Neural cell (in vitro differentiated cells): ENCODE measurements at regions not wholly inside any gene's neighbourhood (a gene's known extent, or its start where the extent isn't known, plus 50 kb on each side); places are given as distances from the start of the nearest gene placed in this dataset.

Source experiments
- H2AFZ ChIP-seq: fragments of 200-600, 300-800 bp; sonication (generic), shearing (Covaris generic); 2 replicates; pipeline ENCODE4 v1.6.0; 2014; ENCODE audit warnings: low read depth, mild to moderate bottlenecking, antibody characterized with exemption, low read length, moderate library complexity
- H3F3A ChIP-seq: fragments of 200-600 bp; shearing (Covaris generic); 2 replicates; pipeline ENCODE4 v1.6.1; 2016; ENCODE audit warnings: mild to moderate bottlenecking, moderate library complexity, mixed read lengths, antibody characterized with exemption, low read length; ENCODE audit not compliant: insufficient read depth, poor library complexity, severe bottlenecking
- H3K27ac ChIP-seq: fragments of 200-600, 300-800 bp; sonication (generic), shearing (Covaris generic); 2 replicates; pipeline ENCODE4 v1.5.1; 2014; ENCODE audit warnings: mild to moderate bottlenecking, low read length, moderate library complexity
- H3K27me3 ChIP-seq: fragments of 300-800, 200-600 bp; sonication (generic), shearing (Covaris generic); 2 replicates; pipeline ENCODE4 v1.6.0; 2014; ENCODE audit warnings: mild to moderate bottlenecking, low read depth, low read length, moderate library complexity; ENCODE audit not compliant: insufficient read depth
- H3K36me3 ChIP-seq: fragments of 300-800, 200-600 bp; sonication (generic), shearing (Covaris generic); 2 replicates; pipeline ENCODE4 v1.5.1; 2014; ENCODE audit warnings: mild to moderate bottlenecking, antibody characterized with exemption, low read length, moderate library complexity; ENCODE audit not compliant: insufficient read depth
- H3K4me2 ChIP-seq: fragments of 300-800, 200-600 bp; sonication (generic), shearing (Covaris generic); 2 replicates; pipeline ENCODE4 v1.6.0; 2014; ENCODE audit warnings: mild to moderate bottlenecking, low read length
- H3K4me3 ChIP-seq: fragments of 300-800, 200-600 bp; sonication (generic), shearing (Covaris generic); 2 replicates; pipeline ENCODE4 v1.5.1; 2014; ENCODE audit warnings: mild to moderate bottlenecking, low read length, moderate library complexity
- H3K79me2 ChIP-seq: fragments of 200-600 bp; shearing (Covaris generic); replicated peaks from 2 replicates; pipeline ENCODE4 v1.6.0; 2014; ENCODE audit warnings: mild to moderate bottlenecking, low read length, moderate library complexity; ENCODE audit not compliant: insufficient read depth
- H3K9ac ChIP-seq: fragments of 300-800, 200-600 bp; sonication (generic), shearing (Covaris generic); 2 replicates; pipeline ENCODE4 v1.6.1; 2016; ENCODE audit warnings: mild to moderate bottlenecking, low read length, mixed read lengths
- H3K9me2 ChIP-seq: fragments of 200-600 bp; shearing (Covaris generic); 2 replicates; pipeline ENCODE4 v1.6.1; 2016; ENCODE audit warnings: mild to moderate bottlenecking, low read length, mixed read lengths; ENCODE audit not compliant: insufficient read depth
- H3K9me3 ChIP-seq: fragments of 200-600, 300-800 bp; sonication (generic), shearing (Covaris generic); 2 replicates; pipeline ENCODE4 v1.6.1; 2016; ENCODE audit warnings: mild to moderate bottlenecking, mixed run types, low read length, moderate library complexity, mixed read lengths
- H4K20me1 ChIP-seq: fragments of 200-600 bp; shearing (Covaris generic); 2 replicates; pipeline ENCODE4 v1.6.1; 2016; ENCODE audit warnings: mild to moderate bottlenecking, mixed run types; ENCODE audit not compliant: insufficient read depth
- EP300 ChIP-seq: fragments of 450-650 bp; conservative IDR thresholded peaks from 2 replicates; pipeline ENCODE4 v1.6.1; 2014; ENCODE audit warnings: antibody characterized with exemption, mild to moderate bottlenecking, moderate library complexity; ENCODE audit not compliant: poor library complexity, severe bottlenecking
- EZH2 ChIP-seq: fragments of 200-600, 300-800 bp; shearing (Covaris generic), sonication (generic); IDR thresholded peaks from 2 replicates; pipeline ENCODE4 v1.6.1; 2014; ENCODE audit warnings: antibody characterized with exemption, low read length, borderline replicate concordance, mild to moderate bottlenecking; ENCODE audit not compliant: insufficient read depth, poor library complexity, severe bottlenecking
- MXI1 ChIP-seq: fragments of 450-650 bp; conservative IDR thresholded peaks from 2 replicates; pipeline ENCODE4 v1.6.1; 2014; ENCODE audit warnings: antibody characterized with exemption, mild to moderate bottlenecking; ENCODE audit not compliant: poor library complexity, severe bottlenecking
- POLR2AphosphoS5 ChIP-seq: IDR thresholded peaks from 2 replicates; pipeline ENCODE4 v1.6.1; 2012
- RAD21 ChIP-seq: fragments of 450-650 bp; conservative IDR thresholded peaks from 2 replicates; pipeline ENCODE4 v1.6.1; 2014; ENCODE audit warnings: antibody characterized with exemption, mild to moderate bottlenecking, moderate library complexity
- SMC3 ChIP-seq: fragments of 450-650 bp; conservative IDR thresholded peaks from 2 replicates; pipeline ENCODE4 v1.6.1; 2014; ENCODE audit warnings: antibody characterized with exemption, mild to moderate bottlenecking, moderate library complexity; ENCODE audit not compliant: poor library complexity
- TAF1 ChIP-seq: IDR thresholded peaks from 2 replicates; pipeline ENCODE4 v1.6.1; 2012; ENCODE audit warnings: low read depth
- TF ChIP-seq, protein P1 (sequence below): fragments of 450-650 bp; IDR thresholded peaks from 2 replicates; pipeline ENCODE4 v1.5.1; 2014; ENCODE audit warnings: antibody characterized with exemption, mild to moderate bottlenecking, moderate library complexity; ENCODE audit not compliant: poor library complexity, severe bottlenecking
- TF ChIP-seq, protein P2 (sequence below): IDR thresholded peaks from 2 replicates; pipeline ENCODE4 v1.6.1; 2012; ENCODE audit warnings: borderline replicate concordance

DNA sequence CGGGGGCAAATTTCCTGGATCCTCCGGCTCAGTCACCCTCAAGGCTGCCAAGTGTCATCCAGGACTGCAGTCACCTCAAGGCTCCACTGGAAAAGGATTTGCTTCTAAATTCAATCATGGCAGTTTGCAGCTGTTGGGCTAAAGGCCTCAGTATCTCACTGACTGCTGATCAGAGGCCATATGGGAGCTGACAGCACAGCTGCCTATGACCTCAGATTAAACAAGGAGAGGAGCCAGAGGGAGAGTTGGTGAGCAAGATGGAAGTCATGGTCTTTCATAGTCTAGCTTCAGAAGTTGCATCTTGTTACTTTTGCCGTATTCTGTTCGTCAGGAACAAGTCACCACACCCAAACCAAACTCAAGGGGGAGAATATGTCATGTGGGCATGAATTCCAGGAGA lies 849.7 kb downstream of the UQCRFS1 start:
- Histone ChIP-seq H4K20me1 (no peaks in the 10 kb centered on the region), H3F3A (no peaks in the 10 kb centered on the region), H3K27me3 (no peaks in the 10 kb centered on the region), H3K79me2 (no peaks in the 10 kb centered on the region), H3K9me2 (no peaks in the 10 kb centered on the region), H3K9me3 (no peaks in the 10 kb centered on the region), H3K9ac (no peak overlapping the region), H3K27ac (no peak overlapping the region), H3K36me3 (no peaks in the 10 kb centered on the region), H2AFZ (no peak overlapping the region), H3K4me3 (no peak overlapping the region), H3K4me2 (no peak overlapping the region)
- TF ChIP-seq, protein P1, sequence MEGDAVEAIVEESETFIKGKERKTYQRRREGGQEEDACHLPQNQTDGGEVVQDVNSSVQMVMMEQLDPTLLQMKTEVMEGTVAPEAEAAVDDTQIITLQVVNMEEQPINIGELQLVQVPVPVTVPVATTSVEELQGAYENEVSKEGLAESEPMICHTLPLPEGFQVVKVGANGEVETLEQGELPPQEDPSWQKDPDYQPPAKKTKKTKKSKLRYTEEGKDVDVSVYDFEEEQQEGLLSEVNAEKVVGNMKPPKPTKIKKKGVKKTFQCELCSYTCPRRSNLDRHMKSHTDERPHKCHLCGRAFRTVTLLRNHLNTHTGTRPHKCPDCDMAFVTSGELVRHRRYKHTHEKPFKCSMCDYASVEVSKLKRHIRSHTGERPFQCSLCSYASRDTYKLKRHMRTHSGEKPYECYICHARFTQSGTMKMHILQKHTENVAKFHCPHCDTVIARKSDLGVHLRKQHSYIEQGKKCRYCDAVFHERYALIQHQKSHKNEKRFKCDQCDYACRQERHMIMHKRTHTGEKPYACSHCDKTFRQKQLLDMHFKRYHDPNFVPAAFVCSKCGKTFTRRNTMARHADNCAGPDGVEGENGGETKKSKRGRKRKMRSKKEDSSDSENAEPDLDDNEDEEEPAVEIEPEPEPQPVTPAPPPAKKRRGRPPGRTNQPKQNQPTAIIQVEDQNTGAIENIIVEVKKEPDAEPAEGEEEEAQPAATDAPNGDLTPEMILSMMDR: no peak
- TF ChIP-seq, protein P2, sequence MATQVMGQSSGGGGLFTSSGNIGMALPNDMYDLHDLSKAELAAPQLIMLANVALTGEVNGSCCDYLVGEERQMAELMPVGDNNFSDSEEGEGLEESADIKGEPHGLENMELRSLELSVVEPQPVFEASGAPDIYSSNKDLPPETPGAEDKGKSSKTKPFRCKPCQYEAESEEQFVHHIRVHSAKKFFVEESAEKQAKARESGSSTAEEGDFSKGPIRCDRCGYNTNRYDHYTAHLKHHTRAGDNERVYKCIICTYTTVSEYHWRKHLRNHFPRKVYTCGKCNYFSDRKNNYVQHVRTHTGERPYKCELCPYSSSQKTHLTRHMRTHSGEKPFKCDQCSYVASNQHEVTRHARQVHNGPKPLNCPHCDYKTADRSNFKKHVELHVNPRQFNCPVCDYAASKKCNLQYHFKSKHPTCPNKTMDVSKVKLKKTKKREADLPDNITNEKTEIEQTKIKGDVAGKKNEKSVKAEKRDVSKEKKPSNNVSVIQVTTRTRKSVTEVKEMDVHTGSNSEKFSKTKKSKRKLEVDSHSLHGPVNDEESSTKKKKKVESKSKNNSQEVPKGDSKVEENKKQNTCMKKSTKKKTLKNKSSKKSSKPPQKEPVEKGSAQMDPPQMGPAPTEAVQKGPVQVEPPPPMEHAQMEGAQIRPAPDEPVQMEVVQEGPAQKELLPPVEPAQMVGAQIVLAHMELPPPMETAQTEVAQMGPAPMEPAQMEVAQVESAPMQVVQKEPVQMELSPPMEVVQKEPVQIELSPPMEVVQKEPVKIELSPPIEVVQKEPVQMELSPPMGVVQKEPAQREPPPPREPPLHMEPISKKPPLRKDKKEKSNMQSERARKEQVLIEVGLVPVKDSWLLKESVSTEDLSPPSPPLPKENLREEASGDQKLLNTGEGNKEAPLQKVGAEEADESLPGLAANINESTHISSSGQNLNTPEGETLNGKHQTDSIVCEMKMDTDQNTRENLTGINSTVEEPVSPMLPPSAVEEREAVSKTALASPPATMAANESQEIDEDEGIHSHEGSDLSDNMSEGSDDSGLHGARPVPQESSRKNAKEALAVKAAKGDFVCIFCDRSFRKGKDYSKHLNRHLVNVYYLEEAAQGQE: no peak
- TF ChIP-seq TAF1: no peak
- TF ChIP-seq EP300: no peak
- no peak for TF ChIP-seq MXI1
- TF ChIP-seq SMC3: no peak
- TF ChIP-seq RAD21: no peak
- no peak for TF ChIP-seq EZH2
- TF ChIP-seq POLR2AphosphoS5: no peak

DNA sequence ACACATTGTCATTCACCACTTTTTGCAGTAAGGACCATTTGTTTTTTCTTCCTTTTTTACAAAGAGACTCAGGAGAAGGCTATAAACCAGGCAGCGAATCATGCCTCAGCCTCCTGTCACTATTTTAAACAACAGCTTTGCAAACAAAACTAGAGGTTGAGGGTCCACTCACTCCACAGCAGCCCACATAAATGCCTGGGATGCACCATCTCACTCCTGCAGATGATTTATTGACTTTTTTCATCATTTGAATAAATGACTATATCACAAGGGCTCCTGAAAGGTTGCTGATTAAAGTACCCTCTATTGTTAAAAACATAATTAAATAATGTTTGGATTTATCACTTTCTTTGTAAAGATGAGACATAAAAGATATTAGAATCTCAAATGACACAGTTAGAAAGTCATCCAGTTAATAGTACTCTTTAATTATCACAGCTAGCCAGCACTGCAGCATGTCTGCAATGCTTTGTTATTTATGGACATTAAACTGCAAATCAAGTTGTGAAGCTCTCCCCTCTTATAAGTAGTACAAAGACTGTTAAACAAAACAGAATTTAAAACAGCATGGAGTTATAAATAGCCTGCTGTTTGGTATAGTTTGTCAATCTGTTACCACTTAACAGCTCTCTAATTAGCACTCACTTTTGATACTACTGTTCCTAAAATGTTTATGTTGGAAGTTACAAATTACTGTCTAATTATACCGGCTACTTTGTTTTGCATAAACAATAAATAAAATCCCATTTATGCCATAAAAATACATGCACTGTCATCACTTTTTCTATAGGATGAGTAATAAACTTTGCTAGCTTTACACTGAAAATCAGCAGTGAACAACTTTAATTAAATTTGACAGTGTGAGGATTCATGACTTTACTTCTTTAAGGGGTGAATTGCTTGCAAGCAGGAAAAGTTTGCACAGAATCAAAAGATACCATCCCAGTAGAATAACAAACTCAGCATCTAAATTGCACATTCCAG lies 853.2 kb downstream of the UQCRFS1 start:
- Histone ChIP-seq H3K4me2 (no peak overlapping the region), H3K9me2 (no peaks in the 10 kb centered on the region), H4K20me1 (no peaks in the 10 kb centered on the region), H3K79me2 (no peaks in the 10 kb centered on the region), H3F3A (no peaks in the 10 kb centered on the region), H3K9me3 (no peaks in the 10 kb centered on the region), H3K36me3 (no peaks in the 10 kb centered on the region), H2AFZ (no peak overlapping the region), H3K27me3 (no peaks in the 10 kb centered on the region), H3K4me3 (no peak overlapping the region), H3K27ac (no peak overlapping the region), H3K9ac (no peak overlapping the region)
- TF ChIP-seq EP300: no peak
- TF ChIP-seq EZH2: no peak
- TF ChIP-seq POLR2AphosphoS5: no peak
- TF ChIP-seq MXI1: no peak
- TF ChIP-seq, protein P2: no peak
- no peak for TF ChIP-seq SMC3
